ENCODE measurements at regions not wholly inside any gene's neighbourhood (a gene's known extent, or its start where the extent isn't known, plus 50 kb on each side); places are given as distances from the start of the nearest gene placed in this dataset.

DNA sequence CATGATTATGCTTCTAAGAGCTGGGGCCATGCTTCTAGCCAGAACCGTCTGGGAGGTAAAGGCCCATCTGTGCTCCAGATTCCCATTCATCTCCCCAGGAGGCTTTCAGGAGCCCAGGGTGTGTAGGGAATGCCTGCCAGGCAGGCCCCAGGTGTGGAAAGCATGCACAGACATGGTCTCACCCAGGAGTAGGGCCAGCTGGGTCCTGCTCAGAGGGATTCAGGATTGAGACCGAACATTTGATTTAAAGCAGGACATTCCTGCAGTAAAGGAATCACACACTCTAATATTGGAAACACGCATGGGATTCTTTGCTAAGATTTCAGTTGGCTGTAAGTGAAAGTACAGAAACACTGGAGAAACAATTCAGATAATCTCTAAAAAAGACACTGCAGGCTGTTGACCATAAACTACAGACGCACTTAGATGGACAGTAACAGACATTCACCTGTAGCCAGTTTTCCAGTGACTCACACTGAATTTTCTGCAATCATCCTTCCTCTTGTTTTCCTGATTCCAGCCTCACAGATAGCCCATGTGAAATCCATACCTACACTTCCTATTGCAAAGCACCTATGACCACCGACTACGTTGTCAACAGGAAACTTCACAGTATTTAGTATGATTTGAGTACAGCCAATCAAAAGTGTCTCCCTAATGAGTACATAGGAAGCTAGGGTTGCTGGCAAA is 257.8 kb downstream of the TBC1D4 start:
- H3K4me3 ChIP-seq = no peak overlapping the region
- no peak overlapping the region for H2AFZ ChIP-seq
- no peaks in the 10 kb centered on the region for H3K79me2 ChIP-seq (replicated peaks; ENCODE audit: insufficient read depth)
- Mint-ChIP-seq H3K4me1 (peaks cover 2% of the 10 kb centered on the region; the same call in 2 of the 3 replicates), H3K36me3 (ENCODE audit: low read depth) (no peaks in the 10 kb centered on the region), H3K27ac (no peak overlapping the region), H3K9me3 (no peaks in the 10 kb centered on the region), H3K27me3 (ENCODE audit: insufficient read depth, low read depth, poor library complexity) (no peaks in the 10 kb centered on the region), H3K4me3 (no peak overlapping the region)
- no peak for TF ChIP-seq NANOG (IDR thresholded peaks at IDR 0.05; ENCODE audit: borderline replicate concordance)
- no peak overlapping the region for H3K4me2 ChIP-seq
- no peaks in the 10 kb centered on the region for H3F3A ChIP-seq (replicated peaks; ENCODE audit: low read depth)
- no peak overlapping the region for H3K27ac ChIP-seq (ENCODE audit: low read depth)
- no peak for ATAC-seq
- no peak for DNase-seq (ENCODE audit: low spot score)
- H3K36me3 ChIP-seq (ENCODE audit: insufficient read depth) = no peaks in the 10 kb centered on the region
- no peaks in the 10 kb centered on the region for H4K20me1 ChIP-seq (replicated peaks; ENCODE audit: insufficient read depth)
- no peaks in the 10 kb centered on the region for H3K4me1 ChIP-seq (ENCODE audit: insufficient read depth)
- H3K9me2 ChIP-seq (ENCODE audit: insufficient read depth) = no peaks in the 10 kb centered on the region
- H3K27me3 ChIP-seq (ENCODE audit: insufficient read depth) = no peaks in the 10 kb centered on the region

DNA sequence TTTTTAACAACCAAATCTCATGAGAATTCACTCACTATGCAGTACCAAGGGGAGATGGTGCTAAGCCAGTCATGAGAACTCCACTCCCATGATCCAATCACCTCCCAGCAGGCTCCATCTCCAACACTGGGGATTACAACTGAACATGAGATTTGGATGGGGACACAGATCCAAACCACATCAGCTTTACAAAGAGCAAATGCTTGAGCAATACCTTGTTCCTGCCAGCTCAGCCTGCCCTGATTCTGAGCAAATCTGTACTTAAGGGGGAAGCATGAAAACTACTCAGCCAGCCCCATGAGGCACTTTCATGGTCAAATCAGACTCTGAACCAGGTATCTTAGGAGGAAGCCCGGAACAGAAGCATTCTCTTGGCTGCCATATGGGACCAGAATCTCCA is 259.9 kb downstream of the TBC1D4 start:
- H3K9me3 Mint-ChIP-seq = no peaks in the 10 kb centered on the region
- no peak overlapping the region for H3K27ac Mint-ChIP-seq
- DNase-seq (ENCODE audit: low spot score) (no peak), ATAC-seq (no peak)
- H2AFZ ChIP-seq = no peak overlapping the region
- no peaks in the 10 kb centered on the region for H3K9me2 ChIP-seq (ENCODE audit: insufficient read depth)
- TF ChIP-seq CREB1 (CRISPR knock-in tag; IDR thresholded peaks at IDR 0.05; ENCODE audit: low read depth) = no peak
- TF ChIP-seq STAT1 (IDR thresholded peaks at IDR 0.05; ENCODE audit: unreplicated experiment) = no peak
- TF ChIP-seq EZH2phosphoT487 (IDR thresholded peaks at IDR 0.05; ENCODE audit: unreplicated experiment) = no peak
- TF ChIP-seq, protein P1, sequence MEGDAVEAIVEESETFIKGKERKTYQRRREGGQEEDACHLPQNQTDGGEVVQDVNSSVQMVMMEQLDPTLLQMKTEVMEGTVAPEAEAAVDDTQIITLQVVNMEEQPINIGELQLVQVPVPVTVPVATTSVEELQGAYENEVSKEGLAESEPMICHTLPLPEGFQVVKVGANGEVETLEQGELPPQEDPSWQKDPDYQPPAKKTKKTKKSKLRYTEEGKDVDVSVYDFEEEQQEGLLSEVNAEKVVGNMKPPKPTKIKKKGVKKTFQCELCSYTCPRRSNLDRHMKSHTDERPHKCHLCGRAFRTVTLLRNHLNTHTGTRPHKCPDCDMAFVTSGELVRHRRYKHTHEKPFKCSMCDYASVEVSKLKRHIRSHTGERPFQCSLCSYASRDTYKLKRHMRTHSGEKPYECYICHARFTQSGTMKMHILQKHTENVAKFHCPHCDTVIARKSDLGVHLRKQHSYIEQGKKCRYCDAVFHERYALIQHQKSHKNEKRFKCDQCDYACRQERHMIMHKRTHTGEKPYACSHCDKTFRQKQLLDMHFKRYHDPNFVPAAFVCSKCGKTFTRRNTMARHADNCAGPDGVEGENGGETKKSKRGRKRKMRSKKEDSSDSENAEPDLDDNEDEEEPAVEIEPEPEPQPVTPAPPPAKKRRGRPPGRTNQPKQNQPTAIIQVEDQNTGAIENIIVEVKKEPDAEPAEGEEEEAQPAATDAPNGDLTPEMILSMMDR (conservative IDR thresholded peaks at IDR 0.05; ENCODE audit: low read depth in 2 of 2) = no peak
- TF ChIP-seq ZNF331 (CRISPR knock-in tag; IDR thresholded peaks at IDR 0.05; ENCODE audit: low read depth) = no peak
- TF ChIP-seq, protein P2, sequence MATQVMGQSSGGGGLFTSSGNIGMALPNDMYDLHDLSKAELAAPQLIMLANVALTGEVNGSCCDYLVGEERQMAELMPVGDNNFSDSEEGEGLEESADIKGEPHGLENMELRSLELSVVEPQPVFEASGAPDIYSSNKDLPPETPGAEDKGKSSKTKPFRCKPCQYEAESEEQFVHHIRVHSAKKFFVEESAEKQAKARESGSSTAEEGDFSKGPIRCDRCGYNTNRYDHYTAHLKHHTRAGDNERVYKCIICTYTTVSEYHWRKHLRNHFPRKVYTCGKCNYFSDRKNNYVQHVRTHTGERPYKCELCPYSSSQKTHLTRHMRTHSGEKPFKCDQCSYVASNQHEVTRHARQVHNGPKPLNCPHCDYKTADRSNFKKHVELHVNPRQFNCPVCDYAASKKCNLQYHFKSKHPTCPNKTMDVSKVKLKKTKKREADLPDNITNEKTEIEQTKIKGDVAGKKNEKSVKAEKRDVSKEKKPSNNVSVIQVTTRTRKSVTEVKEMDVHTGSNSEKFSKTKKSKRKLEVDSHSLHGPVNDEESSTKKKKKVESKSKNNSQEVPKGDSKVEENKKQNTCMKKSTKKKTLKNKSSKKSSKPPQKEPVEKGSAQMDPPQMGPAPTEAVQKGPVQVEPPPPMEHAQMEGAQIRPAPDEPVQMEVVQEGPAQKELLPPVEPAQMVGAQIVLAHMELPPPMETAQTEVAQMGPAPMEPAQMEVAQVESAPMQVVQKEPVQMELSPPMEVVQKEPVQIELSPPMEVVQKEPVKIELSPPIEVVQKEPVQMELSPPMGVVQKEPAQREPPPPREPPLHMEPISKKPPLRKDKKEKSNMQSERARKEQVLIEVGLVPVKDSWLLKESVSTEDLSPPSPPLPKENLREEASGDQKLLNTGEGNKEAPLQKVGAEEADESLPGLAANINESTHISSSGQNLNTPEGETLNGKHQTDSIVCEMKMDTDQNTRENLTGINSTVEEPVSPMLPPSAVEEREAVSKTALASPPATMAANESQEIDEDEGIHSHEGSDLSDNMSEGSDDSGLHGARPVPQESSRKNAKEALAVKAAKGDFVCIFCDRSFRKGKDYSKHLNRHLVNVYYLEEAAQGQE (IDR thresholded peaks at IDR 0.05; ENCODE audit: unreplicated experiment) = no peak
- TF ChIP-seq POLR2AphosphoS5 (IDR thresholded peaks at IDR 0.05; ENCODE audit: low read depth) = no peak
- H3K27me3 Mint-ChIP-seq (ENCODE audit: insufficient read depth, low read depth, poor library complexity) = no peaks in the 10 kb centered on the region
- no peak overlapping the region for H3K4me3 Mint-ChIP-seq
- no peaks in the 10 kb centered on the region for H3K36me3 Mint-ChIP-seq (ENCODE audit: low read depth)
- H3K4me2 ChIP-seq = no peak overlapping the region
- no peaks in the 10 kb centered on the region for H3K4me1 ChIP-seq (ENCODE audit: insufficient read depth)
- H3F3A ChIP-seq (replicated peaks; ENCODE audit: low read depth) = no peaks in the 10 kb centered on the region
- no peaks in the 10 kb centered on the region for H3K79me2 ChIP-seq (replicated peaks; ENCODE audit: insufficient read depth)
- peaks cover 2% of the 10 kb centered on the region; the same call in 2 of the 3 replicates for H3K4me1 Mint-ChIP-seq
- H3K4me3 ChIP-seq = no peak overlapping the region
- no peaks in the 10 kb centered on the region for H4K20me1 ChIP-seq (replicated peaks; ENCODE audit: insufficient read depth)
- H3K27ac ChIP-seq (ENCODE audit: low read depth) = no peak overlapping the region
- no peaks in the 10 kb centered on the region for H3K27me3 ChIP-seq (ENCODE audit: insufficient read depth)
- H3K36me3 ChIP-seq (ENCODE audit: insufficient read depth) = no peaks in the 10 kb centered on the region
